ENCODE measurements at regions not wholly inside any gene's neighbourhood (a gene's known extent, or its start where the extent isn't known, plus 50 kb on each side); places are given as distances from the start of the nearest gene placed in this dataset.
"Not testable (repeated sequence)": the region's sequence is repeated elsewhere in the genome, so short reads cannot be mapped to it uniquely, and the experiment has no call there.

GRCh38 chr17:5745111-5745813 is 161.0 kb upstream of the NLRP1 start:
- intact Hi-C loops (cut with micrococcal nuclease), result no loop called here

GRCh38 chr17:5747276-5747675 is 163.0 kb upstream of the NLRP1 start:
- intact Hi-C loops (cut with micrococcal nuclease), result no loop called here

GRCh38 chr17:5747964-5748363 is 163.7 kb upstream of the NLRP1 start:
- intact Hi-C loops (cut with micrococcal nuclease), result no loop called here

GRCh38 chr17:5753421-5753820 is 169.1 kb upstream of the NLRP1 start:
- intact Hi-C loops (cut with micrococcal nuclease), result no loop called here

- intact Hi-C loops (cut with micrococcal nuclease), result no loop called here
Observed at GRCh38 chr17:5757314-5757907, 173.1 kb upstream of the NLRP1 start.

- intact Hi-C loops (cut with micrococcal nuclease), result no loop called here
Observed at GRCh38 chr17:5758651-5759050, 174.3 kb upstream of the NLRP1 start.

- intact Hi-C loops (cut with micrococcal nuclease), result no loop called here
Observed at GRCh38 chr17:5759501-5759925, 175.2 kb upstream of the NLRP1 start.

- intact Hi-C loops (cut with micrococcal nuclease), result no loop called here
Observed at GRCh38 chr17:5762191-5762590, 177.9 kb upstream of the NLRP1 start.

GRCh38 chr17:5763595-5764306 is 179.4 kb upstream of the NLRP1 start:
- intact Hi-C loops (cut with micrococcal nuclease), result no loop called here

- intact Hi-C loops (cut with micrococcal nuclease), result no loop called here
Observed at GRCh38 chr17:5769593-5770354, 185.5 kb upstream of the NLRP1 start.

- intact Hi-C loops (cut with micrococcal nuclease), result no loop called here
Observed at GRCh38 chr17:5770441-5771270, 186.3 kb upstream of the NLRP1 start.

GRCh38 chr17:5771271-5771577 is 186.9 kb upstream of the NLRP1 start:
- intact Hi-C loops (cut with micrococcal nuclease), result not testable (repeated sequence)

- intact Hi-C loops (cut with micrococcal nuclease), result not testable (repeated sequence)
Observed at GRCh38 chr17:5772017-5772416, 187.7 kb upstream of the NLRP1 start.

GRCh38 chr17:5772720-5773119 is 188.4 kb upstream of the NLRP1 start:
- intact Hi-C loops (cut with micrococcal nuclease), result no loop called here

GRCh38 chr17:5773816-5774360 is 189.6 kb upstream of the NLRP1 start:
- intact Hi-C loops (cut with micrococcal nuclease), result no loop called here

- intact Hi-C loops (cut with micrococcal nuclease), result no loop called here
Observed at GRCh38 chr17:5775098-5775497, 190.8 kb upstream of the NLRP1 start.

- intact Hi-C loops (cut with micrococcal nuclease), result no loop called here
Observed at GRCh38 chr17:5780476-5780875, 196.2 kb upstream of the NLRP1 start.

GRCh38 chr17:5781236-5781927 is 197.1 kb upstream of the NLRP1 start:
- intact Hi-C loops (cut with micrococcal nuclease), result no loop called here

GRCh38 chr17:5783269-5783668 is 199.0 kb upstream of the NLRP1 start:
- intact Hi-C loops (cut with micrococcal nuclease), result no loop called here

GRCh38 chr17:5783851-5784250 is 199.5 kb upstream of the NLRP1 start:
- intact Hi-C loops (cut with micrococcal nuclease), result no loop called here
